ENCODE measurements at regions not wholly inside any gene's neighbourhood (a gene's known extent, or its start where the extent isn't known, plus 50 kb on each side); places are given as distances from the start of the nearest gene placed in this dataset.
A peak's percentile ranks its signal among the peaks of the same experiment; 100 is the strongest.

- DNase-seq (ENCODE audit: low spot score), result peak; percentile 11
- Histone ChIP-seq H3K9me2 (replicated peaks; ENCODE audit: insufficient read depth) (no peaks in the 10 kb centered on the region), H3K27ac (no peak overlapping the region), H3K9me3 (ENCODE audit: low read depth) (no peaks in the 10 kb centered on the region), H3K36me3 (replicated peaks; ENCODE audit: insufficient read depth, low read depth) (no peaks in the 10 kb centered on the region), H3K4me2 (peak overlapping the region; percentile 16), H4K20me1 (ENCODE audit: insufficient read depth, poor library complexity, severe bottlenecking) (no peaks in the 10 kb centered on the region), H2AFZ (no peak overlapping the region), H3K79me2 (no peaks in the 10 kb centered on the region), H3K4me3 (no peak overlapping the region), H3K4me1 (ENCODE audit: insufficient read depth) (peaks cover 5% of the 10 kb centered on the region), H3K27me3 (no peaks in the 10 kb centered on the region)
- no peak for TF ChIP-seq EZH2 (IDR thresholded peaks at IDR 0.05; ENCODE audit: borderline replicate concordance)
- TF ChIP-seq EZH2phosphoT487 (IDR thresholded peaks at IDR 0.05; ENCODE audit: low read depth, severe bottlenecking, unreplicated experiment), result no peak
- no peak for TF ChIP-seq CTCF (IDR thresholded peaks at IDR 0.05; ENCODE audit: poor library complexity)
- WGBS (ENCODE audit: low lambda C conversion rate, missing lambda C conversion rate), result 45% methylated on average over 4 of the region's 4 CpGs
Measured at GRCh38 chr2:6011921-6012320, 319.7 kb downstream of the SOX11 start.

- no peaks in the 10 kb centered on the region for H3K79me2 ChIP-seq
- 84% methylated on average over 8 of the region's 8 CpGs for WGBS (ENCODE audit: low lambda C conversion rate, missing lambda C conversion rate)
- no peak overlapping the region for H3K4me2 ChIP-seq
- H3K9me3 ChIP-seq (ENCODE audit: low read depth), result no peaks in the 10 kb centered on the region
- TF ChIP-seq EZH2 (IDR thresholded peaks at IDR 0.05; ENCODE audit: borderline replicate concordance) (no peak), CTCF (IDR thresholded peaks at IDR 0.05; ENCODE audit: poor library complexity) (no peak), EZH2phosphoT487 (IDR thresholded peaks at IDR 0.05; ENCODE audit: low read depth, severe bottlenecking, unreplicated experiment) (no peak)
- H4K20me1 ChIP-seq (ENCODE audit: insufficient read depth, poor library complexity, severe bottlenecking), result no peaks in the 10 kb centered on the region
- no peak overlapping the region for H3K4me3 ChIP-seq
- no peaks in the 10 kb centered on the region for H3K27me3 ChIP-seq
- H3K36me3 ChIP-seq (replicated peaks; ENCODE audit: insufficient read depth, low read depth), result no peaks in the 10 kb centered on the region
- no peak overlapping the region for H3K27ac ChIP-seq
- H3K4me1 ChIP-seq (ENCODE audit: insufficient read depth), result no peaks in the 10 kb centered on the region
- no peak for DNase-seq (ENCODE audit: low spot score)
- no peaks in the 10 kb centered on the region for H3K9me2 ChIP-seq (replicated peaks; ENCODE audit: insufficient read depth)
- H2AFZ ChIP-seq, result no peak overlapping the region
Measured at GRCh38 chr2:6017736-6018286, 325.6 kb downstream of the SOX11 start.

GRCh38 chr2:6024229-6024628, 332.0 kb downstream of the SOX11 start:
- Histone ChIP-seq H3K9me3 (ENCODE audit: low read depth) (no peaks in the 10 kb centered on the region), H2AFZ (no peak overlapping the region), H3K27ac (no peak overlapping the region), H4K20me1 (ENCODE audit: insufficient read depth, poor library complexity, severe bottlenecking) (no peaks in the 10 kb centered on the region), H3K4me2 (no peak overlapping the region), H3K9me2 (replicated peaks; ENCODE audit: insufficient read depth) (no peaks in the 10 kb centered on the region), H3K4me1 (ENCODE audit: insufficient read depth) (no peaks in the 10 kb centered on the region), H3K27me3 (no peaks in the 10 kb centered on the region), H3K4me3 (no peak overlapping the region), H3K36me3 (replicated peaks; ENCODE audit: insufficient read depth, low read depth) (no peaks in the 10 kb centered on the region), H3K79me2 (no peaks in the 10 kb centered on the region)
- no peak for DNase-seq (ENCODE audit: low spot score)
- WGBS (ENCODE audit: low lambda C conversion rate, missing lambda C conversion rate), result 81% methylated on average over 2 of the region's 2 CpGs
- no peak for TF ChIP-seq EZH2phosphoT487 (IDR thresholded peaks at IDR 0.05; ENCODE audit: low read depth, severe bottlenecking, unreplicated experiment)
- TF ChIP-seq EZH2 (IDR thresholded peaks at IDR 0.05; ENCODE audit: borderline replicate concordance), result no peak
- no peak for TF ChIP-seq CTCF (IDR thresholded peaks at IDR 0.05; ENCODE audit: poor library complexity)

- no peaks in the 10 kb centered on the region for H3K9me3 ChIP-seq (ENCODE audit: low read depth)
- peak; percentile 10 for DNase-seq (ENCODE audit: low spot score)
- no peaks in the 10 kb centered on the region for H4K20me1 ChIP-seq (ENCODE audit: insufficient read depth, poor library complexity, severe bottlenecking)
- no peak overlapping the region for H3K27ac ChIP-seq
- no peak overlapping the region for H2AFZ ChIP-seq
- H3K9me2 ChIP-seq (replicated peaks; ENCODE audit: insufficient read depth), result no peaks in the 10 kb centered on the region
- no peak for TF ChIP-seq CTCF (IDR thresholded peaks at IDR 0.05; ENCODE audit: poor library complexity)
- TF ChIP-seq EZH2 (IDR thresholded peaks at IDR 0.05; ENCODE audit: borderline replicate concordance), result no peak
- TF ChIP-seq EZH2phosphoT487 (IDR thresholded peaks at IDR 0.05; ENCODE audit: low read depth, severe bottlenecking, unreplicated experiment), result no peak
- no peaks in the 10 kb centered on the region for H3K79me2 ChIP-seq
- no peaks in the 10 kb centered on the region for H3K36me3 ChIP-seq (replicated peaks; ENCODE audit: insufficient read depth, low read depth)
- no peaks in the 10 kb centered on the region for H3K27me3 ChIP-seq
- 43% methylated on average over 1 of the region's 1 CpG for WGBS (ENCODE audit: low lambda C conversion rate, missing lambda C conversion rate)
- no peak overlapping the region for H3K4me2 ChIP-seq
- no peak overlapping the region for H3K4me3 ChIP-seq
- no peaks in the 10 kb centered on the region for H3K4me1 ChIP-seq (ENCODE audit: insufficient read depth)
Measured at GRCh38 chr2:6024784-6025183, 332.6 kb downstream of the SOX11 start.

Measured in hepatocyte (in vitro differentiated cells).